Colonic mucosa (tissue), 4 donors: ENCODE measurements at regions not wholly inside any gene's neighbourhood (a gene's known extent, or its start where the extent isn't known, plus 50 kb on each side); places are given as distances from the start of the nearest gene placed in this dataset.

Experiments
- DNase-seq: peaks from one replicate; pipeline ENCODE4 v3.0.0-alpha.2; 2020
- H3K27ac ChIP-seq: fragments of 200-600 bp; one replicate; pipeline ENCODE4 v1.8.0; 2021
- H3K27me3 ChIP-seq: fragments of 200-600 bp; one replicate; pipeline ENCODE4 v1.8.0; 2021
- H3K36me3 ChIP-seq: fragments of 200-600 bp; one replicate; pipeline ENCODE4 v1.8.0; 2021
- H3K4me1 ChIP-seq: fragments of 200-600 bp; one replicate; pipeline ENCODE4 v1.8.0; 2021; ENCODE audit warnings: mild to moderate bottlenecking
- H3K4me3 ChIP-seq: fragments of 200-600 bp; one replicate; pipeline ENCODE4 v1.8.0; 2021
- H3K9ac ChIP-seq, 2 donors: one replicate each; pipeline ENCODE4 v1.7.0; 2013; ENCODE audit warnings: control low read depth in 2 of 2, low read depth in 2 of 2, low read length in 2 of 2
- H3K9me3 ChIP-seq: fragments of 200-600 bp; one replicate; pipeline ENCODE4 v1.8.0; 2021
- intact Hi-C: fragments of 100-400 bp; cut with DNase I; formaldehyde crosslinking; loops from one replicate; pipeline ENCODE4 v1.14.1; 2022
- TF ChIP-seq, protein P1 (sequence below): fragments of 200-600 bp; IDR thresholded peaks from one replicate; pipeline ENCODE4 v1.8.0; 2022; ENCODE audit warnings: antibody characterized with exemption, mild to moderate bottlenecking
- donor health status: healthy.
- donor health status: DM: no; HTN: no; CAD: no.
- donor health status: DM: no; HTN: no; CAD: no.

DNA sequence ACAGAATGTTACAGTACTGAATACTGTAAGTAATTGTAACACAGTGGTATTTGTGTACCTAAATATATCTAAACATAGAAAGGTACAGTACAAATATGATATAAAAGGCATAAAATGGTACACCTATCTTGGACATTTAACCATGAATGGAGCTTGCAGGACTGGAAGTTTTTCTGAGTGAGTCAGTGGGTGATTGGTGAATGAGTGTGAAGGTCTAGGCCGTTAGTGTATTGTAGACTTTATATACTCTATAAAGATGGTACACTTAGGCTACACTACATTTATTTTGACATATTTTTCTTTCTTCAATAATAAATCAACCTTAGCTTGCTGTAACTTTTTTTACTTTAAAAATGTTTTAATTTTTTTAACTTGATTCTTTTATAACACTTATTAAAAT lies 422.5 kb upstream of the FSTL5 start:
- no peaks in the 10 kb centered on the region for H3K36me3 ChIP-seq
- TF ChIP-seq, protein P1, sequence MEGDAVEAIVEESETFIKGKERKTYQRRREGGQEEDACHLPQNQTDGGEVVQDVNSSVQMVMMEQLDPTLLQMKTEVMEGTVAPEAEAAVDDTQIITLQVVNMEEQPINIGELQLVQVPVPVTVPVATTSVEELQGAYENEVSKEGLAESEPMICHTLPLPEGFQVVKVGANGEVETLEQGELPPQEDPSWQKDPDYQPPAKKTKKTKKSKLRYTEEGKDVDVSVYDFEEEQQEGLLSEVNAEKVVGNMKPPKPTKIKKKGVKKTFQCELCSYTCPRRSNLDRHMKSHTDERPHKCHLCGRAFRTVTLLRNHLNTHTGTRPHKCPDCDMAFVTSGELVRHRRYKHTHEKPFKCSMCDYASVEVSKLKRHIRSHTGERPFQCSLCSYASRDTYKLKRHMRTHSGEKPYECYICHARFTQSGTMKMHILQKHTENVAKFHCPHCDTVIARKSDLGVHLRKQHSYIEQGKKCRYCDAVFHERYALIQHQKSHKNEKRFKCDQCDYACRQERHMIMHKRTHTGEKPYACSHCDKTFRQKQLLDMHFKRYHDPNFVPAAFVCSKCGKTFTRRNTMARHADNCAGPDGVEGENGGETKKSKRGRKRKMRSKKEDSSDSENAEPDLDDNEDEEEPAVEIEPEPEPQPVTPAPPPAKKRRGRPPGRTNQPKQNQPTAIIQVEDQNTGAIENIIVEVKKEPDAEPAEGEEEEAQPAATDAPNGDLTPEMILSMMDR = no peak
- H3K27ac ChIP-seq = no peak overlapping the region
- H3K9me3 ChIP-seq = no peaks in the 10 kb centered on the region
- no peak overlapping the region for H3K9ac ChIP-seq
- no peak for DNase-seq
- no peak overlapping the region for H3K4me3 ChIP-seq
- no peaks in the 10 kb centered on the region for H3K27me3 ChIP-seq
- intact Hi-C loops = no loop called here
- H3K4me1 ChIP-seq = no peaks in the 10 kb centered on the region

DNA sequence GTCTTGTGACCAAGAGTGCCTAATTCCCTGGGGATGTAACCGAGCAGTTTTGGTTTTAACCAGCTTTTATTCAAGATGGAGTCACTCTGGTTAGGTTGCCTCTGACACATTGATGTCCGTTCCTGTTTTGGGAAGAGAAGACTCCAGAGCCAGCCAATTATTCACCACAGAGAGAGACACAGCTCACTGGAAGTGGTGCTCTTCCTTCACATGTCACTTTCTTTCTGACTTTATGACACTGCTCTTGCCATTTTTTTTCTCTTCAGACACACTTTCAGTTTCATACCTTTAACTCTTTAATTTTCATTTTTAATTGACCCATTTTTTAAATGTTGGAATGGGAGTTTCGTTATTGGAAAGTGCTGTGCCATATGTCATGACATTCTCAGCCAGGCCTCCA lies 418.4 kb upstream of the FSTL5 start:
- Histone ChIP-seq H3K4me1 (no peaks in the 10 kb centered on the region), H3K27ac (no peak overlapping the region), H3K27me3 (no peaks in the 10 kb centered on the region), H3K9me3 (no peaks in the 10 kb centered on the region), H3K36me3 (no peaks in the 10 kb centered on the region), H3K9ac (no peak overlapping the region), H3K4me3 (no peak overlapping the region)
- TF ChIP-seq, protein P1 = no peak
- DNase-seq = no peak
- intact Hi-C loops = no loop called here

DNA sequence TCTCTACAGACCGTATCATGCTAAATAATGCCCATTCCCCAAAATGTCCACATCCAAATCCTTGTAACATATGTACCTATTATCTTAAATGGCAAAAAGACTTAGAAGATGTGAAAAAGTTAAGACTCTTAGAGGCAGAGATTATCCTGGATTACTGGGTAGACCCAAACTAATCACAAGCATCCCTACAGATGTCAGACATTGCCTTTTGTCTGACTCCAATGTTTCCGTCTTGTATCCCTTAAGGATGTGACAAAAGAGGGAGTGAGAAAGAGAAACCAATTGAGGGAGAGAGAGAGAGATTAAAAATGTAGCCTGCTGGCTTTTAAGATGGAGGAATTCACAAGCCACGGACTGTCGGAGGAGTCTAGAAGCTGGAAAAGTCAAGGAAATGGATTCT lies 401.9 kb upstream of the FSTL5 start:
- no peaks in the 10 kb centered on the region for H3K27me3 ChIP-seq
- TF ChIP-seq, protein P1 = no peak
- intact Hi-C loops = no loop called here
- H3K9ac ChIP-seq = no peak overlapping the region
- H3K4me3 ChIP-seq = no peak overlapping the region
- no peak overlapping the region for H3K27ac ChIP-seq
- H3K36me3 ChIP-seq = no peaks in the 10 kb centered on the region
- H3K4me1 ChIP-seq = no peaks in the 10 kb centered on the region
- no peak for DNase-seq
- H3K9me3 ChIP-seq = no peaks in the 10 kb centered on the region

DNA sequence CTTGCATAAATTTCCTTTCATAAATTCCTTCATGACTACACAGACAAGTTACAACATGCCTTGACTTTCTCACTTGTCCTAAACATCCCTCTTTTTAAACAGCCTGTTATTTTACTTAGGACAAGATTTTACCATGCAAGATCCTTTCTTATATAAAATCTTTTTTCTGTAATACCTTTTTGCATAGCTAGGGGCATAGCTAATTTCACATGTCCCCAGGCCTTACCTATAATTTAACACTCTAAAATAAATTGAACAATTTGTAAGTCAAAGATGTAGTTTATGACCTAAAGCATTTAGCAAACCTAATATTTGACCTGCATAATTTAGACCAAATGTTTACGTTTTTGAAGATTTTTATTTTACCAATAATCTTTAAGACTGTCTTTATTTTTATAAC lies 396.3 kb upstream of the FSTL5 start:
- H3K36me3 ChIP-seq = no peaks in the 10 kb centered on the region
- H3K27ac ChIP-seq = no peak overlapping the region
- no peak overlapping the region for H3K4me3 ChIP-seq
- TF ChIP-seq, protein P1 = no peak
- H3K27me3 ChIP-seq = no peaks in the 10 kb centered on the region
- no peaks in the 10 kb centered on the region for H3K4me1 ChIP-seq
- intact Hi-C loops = no loop called here
- no peaks in the 10 kb centered on the region for H3K9me3 ChIP-seq
- H3K9ac ChIP-seq = no peak overlapping the region
- no peak for DNase-seq

DNA sequence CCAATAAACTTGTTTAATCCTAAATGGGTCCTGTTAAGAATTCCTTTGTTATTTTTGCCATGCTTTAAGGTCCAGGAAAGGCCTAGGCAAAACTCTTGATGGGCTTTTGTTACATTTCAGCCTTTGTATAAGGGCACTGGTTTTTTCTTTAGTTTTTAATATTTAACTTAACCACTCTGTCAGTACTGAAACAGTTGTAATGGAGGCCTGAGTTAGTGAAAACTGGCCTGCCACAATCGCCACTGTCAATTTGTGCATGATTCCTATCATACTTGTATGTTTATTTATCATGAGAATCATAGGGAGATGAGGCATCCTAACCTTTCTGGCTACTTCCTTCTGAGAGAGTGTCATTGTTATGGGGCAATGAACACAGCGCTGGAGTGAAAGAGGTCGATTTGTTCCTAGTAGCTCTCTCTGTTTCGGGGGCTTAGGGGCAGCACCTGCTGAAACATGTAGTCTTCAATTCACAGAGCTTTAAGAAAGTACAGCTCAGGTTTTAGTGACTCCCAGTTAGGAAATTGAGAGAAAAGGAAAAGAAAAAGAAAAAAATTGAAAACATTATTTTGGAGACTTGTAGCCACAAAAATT lies 393.8 kb upstream of the FSTL5 start:
- Histone ChIP-seq H3K36me3 (no peaks in the 10 kb centered on the region), H3K9ac (no peak overlapping the region), H3K27ac (no peak overlapping the region), H3K4me1 (no peaks in the 10 kb centered on the region), H3K9me3 (no peaks in the 10 kb centered on the region), H3K4me3 (no peak overlapping the region), H3K27me3 (no peaks in the 10 kb centered on the region)
- no peak for DNase-seq
- intact Hi-C loops = no loop called here
- TF ChIP-seq, protein P1 = no peak

DNA sequence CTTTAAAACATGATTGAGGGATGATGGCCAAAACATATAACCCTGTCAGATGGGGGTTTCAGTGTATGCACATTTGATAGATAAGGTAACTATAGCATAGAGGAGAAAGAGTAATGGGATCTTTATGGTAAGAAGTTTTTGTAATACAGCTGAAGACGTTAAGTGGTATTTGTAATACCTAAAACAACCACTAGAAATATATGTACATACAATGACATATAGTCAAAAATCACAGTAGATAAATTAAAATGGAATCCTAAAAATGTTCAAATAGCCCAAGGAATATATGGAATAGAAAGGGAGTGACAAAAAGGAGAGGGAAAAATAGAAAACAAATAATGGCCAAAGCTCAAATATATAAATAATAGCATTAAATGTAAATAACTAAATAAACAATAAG lies 371.3 kb upstream of the FSTL5 start:
- TF ChIP-seq, protein P1 = no peak
- no peak overlapping the region for H3K4me3 ChIP-seq
- H3K27me3 ChIP-seq = no peaks in the 10 kb centered on the region
- no peaks in the 10 kb centered on the region for H3K9me3 ChIP-seq
- DNase-seq = no peak
- H3K27ac ChIP-seq = no peak overlapping the region
- intact Hi-C loops = no loop called here
- no peaks in the 10 kb centered on the region for H3K36me3 ChIP-seq
- no peaks in the 10 kb centered on the region for H3K4me1 ChIP-seq
- H3K9ac ChIP-seq = no peak overlapping the region
